K562 (cell line): ENCODE measurements at regions not wholly inside any gene's neighbourhood (a gene's known extent, or its start where the extent isn't known, plus 50 kb on each side); places are given as distances from the start of the nearest gene placed in this dataset.

Experiments
- MCM2 ChIP-seq: fragments of 450-650 bp; IDR thresholded peaks from 2 replicates; pipeline ENCODE4 v1.6.1; 2017; ENCODE audit warnings: low read depth, mild to moderate bottlenecking
- MEF2D ChIP-seq: conservative IDR thresholded peaks from 2 replicates; pipeline ENCODE4 v1.6.1; 2016; ENCODE audit warnings: low read depth, missing genetic modification characterization, missing compliant biosample characterization
- ZNF121 ChIP-seq: sonication (generic); formaldehyde crosslinking; conservative IDR thresholded peaks from 2 replicates; pipeline ENCODE4 v1.8.0; 2022; ENCODE audit warnings: missing genetic modification reagents
- ZNF717 ChIP-seq: fragments of 250-450 bp; sonication (Bioruptor Pico); IDR thresholded peaks from 2 replicates; pipeline ENCODE4 v1.5.0; 2021
- TF ChIP-seq, protein P1 (sequence below): fragments of 250-450 bp; sonication (Bioruptor Pico); IDR thresholded peaks from 2 replicates; pipeline ENCODE4 v1.5.0; 2021; ENCODE audit warnings: mild to moderate bottlenecking, moderate library complexity
- TF ChIP-seq, protein P2 (sequence below): sonication (generic); formaldehyde crosslinking; IDR thresholded peaks from 2 replicates; pipeline ENCODE4 v1.4.0; 2020; ENCODE audit warnings: mild to moderate bottlenecking, missing genetic modification reagents
- TF ChIP-seq, protein P3 (sequence below): fragments of 450-650 bp; formaldehyde crosslinking; IDR thresholded peaks from 2 replicates; pipeline ENCODE4 v1.4.0; 2020; ENCODE audit warnings: mild to moderate bottlenecking, moderate library complexity
- TF ChIP-seq, protein P4 (sequence below): fragments of 250-450 bp; sonication (Bioruptor Pico); IDR thresholded peaks from 2 replicates; pipeline ENCODE4 v1.8.0; 2022; ENCODE audit warnings: moderate library complexity, mild to moderate bottlenecking, inconsistent platforms

DNA sequence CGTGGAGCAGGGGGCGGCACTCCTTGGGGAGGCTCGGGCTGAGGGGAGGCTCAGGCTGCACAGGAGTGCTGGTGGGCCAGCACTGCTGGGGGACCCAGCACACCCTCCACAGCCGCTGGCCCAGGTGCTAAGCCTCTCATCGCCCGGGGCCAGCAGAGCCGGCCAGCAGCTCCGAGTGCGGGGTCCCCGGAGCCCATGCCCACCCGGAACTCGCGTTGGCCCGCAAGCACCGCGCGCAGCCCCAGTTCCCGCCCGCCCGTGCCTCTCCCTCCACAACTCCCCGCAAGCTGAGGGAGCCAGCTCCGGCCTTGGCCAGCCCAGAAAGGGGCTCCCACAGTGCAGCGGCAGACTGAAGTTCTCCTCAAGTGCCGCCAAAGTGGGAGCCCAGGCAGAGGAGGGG is 2266.8 kb downstream of the LRRC4C start (continued):
- TF ChIP-seq, protein P1, sequence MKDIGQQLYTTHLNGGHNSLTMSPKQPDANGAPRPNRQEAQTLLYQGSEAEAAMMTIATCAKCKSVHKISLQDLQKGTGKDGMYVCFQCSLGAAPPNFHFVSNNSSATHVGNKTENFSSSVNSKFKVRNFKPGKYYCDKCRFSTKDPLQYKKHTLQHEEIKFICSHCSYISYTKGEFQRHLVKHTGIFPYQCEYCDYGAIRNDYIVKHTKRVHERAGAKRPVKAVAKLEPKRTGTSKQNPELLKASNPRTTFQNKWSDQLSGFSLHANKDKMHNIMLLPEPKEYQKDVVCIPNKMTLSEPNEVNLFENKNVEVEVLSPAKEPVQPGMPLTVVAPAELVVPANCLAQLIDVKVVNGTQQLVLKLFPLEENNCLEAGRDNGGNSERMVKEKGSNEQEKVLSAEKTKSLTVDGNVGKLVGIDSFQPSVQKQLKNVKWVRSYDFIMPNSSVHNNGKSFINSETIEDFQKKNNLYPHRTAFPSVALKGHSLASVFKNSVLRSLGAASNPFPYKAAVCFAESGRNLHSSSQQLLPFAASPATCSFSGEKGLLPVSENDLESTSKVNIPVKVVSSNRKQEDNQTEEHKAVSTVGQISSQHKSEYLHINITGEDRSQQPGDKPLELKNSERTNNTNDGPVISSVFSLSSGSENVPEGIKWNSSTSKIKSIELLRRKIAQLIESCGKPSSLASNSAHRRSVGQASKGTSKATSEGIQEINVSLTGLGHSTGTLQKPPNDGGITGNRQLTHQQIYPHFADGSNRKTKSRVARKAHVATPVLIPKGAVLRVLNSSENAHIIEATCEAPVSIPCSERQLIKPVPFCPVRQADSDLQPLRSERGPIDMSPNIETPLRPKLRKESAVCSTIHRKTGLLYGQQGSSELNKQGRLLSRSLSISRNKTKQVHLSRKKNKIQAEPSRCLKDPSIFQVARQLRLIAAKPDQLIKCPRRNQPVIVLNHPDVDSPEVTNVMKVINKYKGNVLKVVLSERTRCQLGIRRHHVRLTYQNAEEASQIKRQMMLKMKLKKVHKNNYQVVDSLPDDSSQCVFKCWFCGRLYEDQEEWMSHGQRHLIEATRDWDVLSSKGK (CRISPR knock-in tag): no peak
- TF ChIP-seq, protein P2, sequence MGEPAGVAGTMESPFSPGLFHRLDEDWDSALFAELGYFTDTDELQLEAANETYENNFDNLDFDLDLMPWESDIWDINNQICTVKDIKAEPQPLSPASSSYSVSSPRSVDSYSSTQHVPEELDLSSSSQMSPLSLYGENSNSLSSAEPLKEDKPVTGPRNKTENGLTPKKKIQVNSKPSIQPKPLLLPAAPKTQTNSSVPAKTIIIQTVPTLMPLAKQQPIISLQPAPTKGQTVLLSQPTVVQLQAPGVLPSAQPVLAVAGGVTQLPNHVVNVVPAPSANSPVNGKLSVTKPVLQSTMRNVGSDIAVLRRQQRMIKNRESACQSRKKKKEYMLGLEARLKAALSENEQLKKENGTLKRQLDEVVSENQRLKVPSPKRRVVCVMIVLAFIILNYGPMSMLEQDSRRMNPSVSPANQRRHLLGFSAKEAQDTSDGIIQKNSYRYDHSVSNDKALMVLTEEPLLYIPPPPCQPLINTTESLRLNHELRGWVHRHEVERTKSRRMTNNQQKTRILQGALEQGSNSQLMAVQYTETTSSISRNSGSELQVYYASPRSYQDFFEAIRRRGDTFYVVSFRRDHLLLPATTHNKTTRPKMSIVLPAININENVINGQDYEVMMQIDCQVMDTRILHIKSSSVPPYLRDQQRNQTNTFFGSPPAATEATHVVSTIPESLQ (CRISPR knock-in tag): no peak
- no peak for TF ChIP-seq MEF2D (tag)
- no peak for TF ChIP-seq MCM2
- TF ChIP-seq, protein P3, sequence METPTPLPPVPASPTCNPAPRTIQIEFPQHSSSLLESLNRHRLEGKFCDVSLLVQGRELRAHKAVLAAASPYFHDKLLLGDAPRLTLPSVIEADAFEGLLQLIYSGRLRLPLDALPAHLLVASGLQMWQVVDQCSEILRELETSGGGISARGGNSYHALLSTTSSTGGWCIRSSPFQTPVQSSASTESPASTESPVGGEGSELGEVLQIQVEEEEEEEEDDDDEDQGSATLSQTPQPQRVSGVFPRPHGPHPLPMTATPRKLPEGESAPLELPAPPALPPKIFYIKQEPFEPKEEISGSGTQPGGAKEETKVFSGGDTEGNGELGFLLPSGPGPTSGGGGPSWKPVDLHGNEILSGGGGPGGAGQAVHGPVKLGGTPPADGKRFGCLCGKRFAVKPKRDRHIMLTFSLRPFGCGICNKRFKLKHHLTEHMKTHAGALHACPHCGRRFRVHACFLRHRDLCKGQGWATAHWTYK: no peak
- TF ChIP-seq ZNF121: no peak
- TF ChIP-seq, protein P4, sequence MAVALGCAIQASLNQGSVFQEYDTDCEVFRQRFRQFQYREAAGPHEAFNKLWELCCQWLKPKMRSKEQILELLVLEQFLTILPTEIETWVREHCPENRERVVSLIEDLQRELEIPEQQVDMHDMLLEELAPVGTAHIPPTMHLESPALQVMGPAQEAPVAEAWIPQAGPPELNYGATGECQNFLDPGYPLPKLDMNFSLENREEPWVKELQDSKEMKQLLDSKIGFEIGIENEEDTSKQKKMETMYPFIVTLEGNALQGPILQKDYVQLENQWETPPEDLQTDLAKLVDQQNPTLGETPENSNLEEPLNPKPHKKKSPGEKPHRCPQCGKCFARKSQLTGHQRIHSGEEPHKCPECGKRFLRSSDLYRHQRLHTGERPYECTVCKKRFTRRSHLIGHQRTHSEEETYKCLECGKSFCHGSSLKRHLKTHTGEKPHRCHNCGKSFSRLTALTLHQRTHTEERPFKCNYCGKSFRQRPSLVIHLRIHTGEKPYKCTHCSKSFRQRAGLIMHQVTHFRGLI (CRISPR knock-in tag): no peak
- TF ChIP-seq ZNF717 (CRISPR knock-in tag): no peak
